ENCODE measurements at regions not wholly inside any gene's neighbourhood (a gene's known extent, or its start where the extent isn't known, plus 50 kb on each side); places are given as distances from the start of the nearest gene placed in this dataset.

DNA sequence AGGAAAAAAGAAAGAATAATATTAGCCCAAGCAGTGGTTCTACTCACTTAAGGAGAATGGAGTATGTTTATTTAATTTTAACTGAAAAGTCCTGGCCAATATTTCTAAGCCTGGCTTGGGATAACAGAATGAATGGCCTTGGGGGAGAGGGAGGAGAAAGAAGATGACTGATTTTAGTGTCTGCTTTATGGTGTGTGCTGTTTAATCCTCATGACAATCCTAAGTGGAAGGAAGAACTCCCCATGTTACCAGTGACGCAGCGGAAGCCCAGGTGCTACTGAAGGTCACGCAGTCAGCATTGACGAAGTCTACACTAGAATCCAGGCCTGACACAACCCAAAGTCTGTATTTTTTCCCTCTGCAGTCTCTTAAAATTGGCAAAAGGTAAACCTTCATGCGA, 50.5 kb downstream of the PALM2AKAP2 start:
- DNase-seq (ENCODE audit: low spot score), result no peak

DNA sequence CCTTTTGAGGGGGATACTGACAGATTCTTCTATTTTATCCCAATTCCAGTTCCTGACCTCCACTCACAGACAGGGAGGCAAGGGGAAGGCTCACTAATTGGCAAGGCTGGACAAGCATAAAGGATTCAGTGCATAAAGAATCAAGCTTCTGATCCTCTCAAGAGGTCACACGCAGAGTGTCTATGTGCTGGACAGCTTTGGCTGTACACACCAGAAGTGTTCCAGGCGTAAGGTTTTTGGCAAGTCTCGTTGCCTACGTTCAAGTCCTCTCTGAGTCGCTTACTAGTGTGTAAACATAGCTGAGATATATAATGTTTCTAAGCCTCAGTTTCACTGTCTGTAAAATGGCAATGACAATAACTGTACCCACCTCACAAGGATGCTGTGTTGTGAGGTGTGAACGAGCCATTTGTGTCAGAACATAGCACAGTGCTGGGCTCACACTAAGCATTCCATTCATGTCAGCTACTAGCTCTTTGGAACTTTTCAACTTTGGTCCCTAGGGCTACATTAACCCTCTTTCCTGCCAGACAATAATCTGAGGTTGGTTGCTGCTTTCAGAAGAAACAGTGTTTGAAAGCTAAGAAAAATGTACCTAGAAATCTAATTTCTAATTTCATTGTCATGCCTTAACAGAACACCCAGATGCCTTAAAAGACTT, 52.1 kb downstream of the PALM2AKAP2 start:
- DNase-seq (ENCODE audit: low spot score), result no peak

DNA sequence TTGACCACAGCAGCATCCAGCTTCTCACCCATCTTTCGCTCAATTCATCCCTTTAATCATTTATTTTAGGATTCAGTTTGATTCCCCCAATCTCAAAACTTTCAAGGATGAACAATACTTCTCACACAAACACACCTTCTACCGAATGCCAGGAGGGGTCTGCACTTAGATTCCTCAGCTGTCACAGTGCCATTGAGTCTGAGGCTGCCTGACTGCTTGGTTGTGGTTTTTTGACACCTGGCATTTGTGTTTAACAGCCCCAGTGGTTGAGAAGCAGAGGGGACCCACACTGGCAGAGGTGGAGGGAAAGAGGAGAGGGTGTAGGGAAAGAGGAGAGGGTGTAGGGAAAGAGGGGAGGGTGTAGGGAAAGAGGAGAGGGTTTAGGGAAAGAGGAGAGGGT, 54.9 kb downstream of the PALM2AKAP2 start:
- DNase-seq (ENCODE audit: low spot score), result no peak

DNA sequence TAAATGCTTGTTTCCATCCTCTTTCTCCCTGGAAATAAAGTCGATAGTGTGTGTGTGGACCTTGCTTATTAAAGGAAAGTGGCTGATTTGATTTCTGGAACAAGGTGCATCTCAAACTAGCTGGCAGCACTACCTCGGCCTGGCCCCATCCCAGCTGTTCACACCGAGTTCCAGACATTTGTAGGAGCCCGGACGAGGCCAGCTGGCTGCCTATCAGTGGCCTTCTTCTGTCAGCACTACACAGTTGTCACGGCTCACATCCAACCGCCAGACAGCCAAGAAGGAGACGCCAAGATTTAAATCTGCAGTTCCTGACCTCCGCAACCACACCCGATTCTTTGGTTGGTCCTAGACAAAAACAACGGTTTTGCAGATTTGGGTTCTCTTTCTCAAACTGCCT, 63.6 kb downstream of the PALM2AKAP2 start:
- peak; percentile 90 for DNase-seq (ENCODE audit: low spot score)

DNA sequence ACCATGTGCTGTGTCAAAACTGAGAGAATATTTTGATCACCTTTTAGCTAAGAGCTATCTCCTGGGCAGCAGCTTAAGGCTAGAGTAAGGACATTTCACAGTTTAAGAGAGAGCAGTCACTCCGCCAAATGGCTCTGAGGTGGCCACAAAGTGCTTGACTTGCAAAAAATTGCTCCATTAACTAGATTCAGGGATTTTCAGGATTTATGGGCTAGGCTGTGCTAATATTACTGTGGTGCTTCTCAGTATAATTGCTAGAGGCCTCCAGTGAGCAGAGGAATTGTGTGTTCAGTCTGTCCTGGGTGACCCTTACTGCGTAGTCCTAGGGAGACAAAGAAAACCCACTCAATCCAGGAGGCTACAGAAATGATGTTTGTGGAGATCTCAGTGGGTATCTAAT, 65.2 kb downstream of the PALM2AKAP2 start:
- no peak for DNase-seq (ENCODE audit: low spot score)

DNA sequence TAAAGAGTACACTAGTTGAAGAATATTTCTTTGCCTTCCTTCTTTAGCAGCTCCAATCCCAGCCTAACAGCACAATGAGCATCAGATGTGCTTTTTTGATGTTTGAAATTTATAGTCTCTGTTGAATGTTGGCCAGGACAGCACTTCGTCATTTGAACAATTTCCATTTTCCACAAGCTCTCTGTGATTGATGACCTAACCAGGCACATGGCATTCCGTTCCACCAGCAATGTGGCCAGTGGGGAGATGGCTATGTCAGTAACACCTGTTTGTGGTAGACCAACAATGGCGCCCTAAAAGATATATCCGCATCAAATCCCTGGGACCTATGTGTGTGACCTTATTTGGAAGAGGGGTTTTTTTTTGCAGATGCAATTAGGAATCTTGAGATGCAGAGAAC, 66.8 kb downstream of the PALM2AKAP2 start:
- DNase-seq (ENCODE audit: low spot score), result no peak

DNA sequence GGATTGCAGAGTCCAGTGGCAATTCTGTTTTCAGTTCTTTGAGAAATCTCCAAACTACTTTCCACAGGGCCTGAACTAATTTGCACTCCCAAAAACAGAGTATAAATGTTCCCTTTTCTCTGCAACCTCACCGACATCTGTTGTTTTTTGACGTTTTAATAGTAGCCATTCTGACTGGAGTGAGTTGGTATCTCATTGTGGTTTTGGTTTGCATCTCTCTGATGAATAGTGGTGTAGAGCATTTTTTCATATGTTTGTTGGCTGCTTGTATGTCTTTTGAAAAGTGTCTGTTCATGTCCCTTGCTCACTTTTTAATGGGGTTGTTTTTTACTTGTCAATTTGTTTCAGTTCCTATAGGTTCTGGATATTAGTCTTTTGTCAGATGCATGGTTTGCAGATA, 72.6 kb downstream of the PALM2AKAP2 start:
- no peak for DNase-seq (ENCODE audit: low spot score)

DNA sequence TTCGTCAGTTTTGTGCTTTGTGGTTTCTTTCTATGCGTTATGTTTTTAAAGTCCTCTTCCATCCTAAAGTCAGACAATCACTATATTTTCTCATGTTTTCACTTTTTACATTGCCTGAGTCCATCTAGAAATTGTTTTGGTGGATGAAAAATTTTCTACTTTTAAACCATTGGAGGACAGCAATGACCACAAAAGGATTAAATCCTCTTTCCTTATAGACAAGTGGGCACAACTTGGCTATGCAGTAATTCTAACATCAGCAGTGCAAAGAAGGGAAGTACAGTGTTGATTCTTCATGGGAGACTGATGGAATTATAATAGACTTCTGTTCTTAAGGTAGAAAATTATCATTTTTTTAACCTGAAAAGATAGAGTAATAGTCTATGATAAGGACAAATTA, 75.5 kb downstream of the PALM2AKAP2 start:
- no peak for DNase-seq (ENCODE audit: low spot score)

DNA sequence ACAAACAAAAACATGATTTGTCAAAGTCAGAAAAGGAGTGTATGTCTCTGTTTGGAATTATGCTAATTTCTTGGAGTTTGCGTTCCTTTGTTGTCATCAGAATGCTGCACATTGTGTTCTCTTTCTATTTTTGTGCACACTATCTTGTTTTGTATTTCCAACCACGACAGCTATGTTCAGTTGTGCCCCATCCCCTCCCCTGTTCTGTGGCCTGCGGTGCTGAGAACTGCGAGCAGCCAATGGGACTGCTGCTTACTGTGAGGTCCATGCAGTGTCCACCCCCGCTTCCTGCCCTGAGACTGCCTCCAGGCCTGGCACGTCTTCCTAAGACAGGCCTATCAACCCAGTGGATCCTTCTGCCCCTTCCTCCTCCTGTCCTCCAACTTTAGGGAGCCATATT, 76.8 kb downstream of the PALM2AKAP2 start:
- no peak for DNase-seq (ENCODE audit: low spot score)

DNA sequence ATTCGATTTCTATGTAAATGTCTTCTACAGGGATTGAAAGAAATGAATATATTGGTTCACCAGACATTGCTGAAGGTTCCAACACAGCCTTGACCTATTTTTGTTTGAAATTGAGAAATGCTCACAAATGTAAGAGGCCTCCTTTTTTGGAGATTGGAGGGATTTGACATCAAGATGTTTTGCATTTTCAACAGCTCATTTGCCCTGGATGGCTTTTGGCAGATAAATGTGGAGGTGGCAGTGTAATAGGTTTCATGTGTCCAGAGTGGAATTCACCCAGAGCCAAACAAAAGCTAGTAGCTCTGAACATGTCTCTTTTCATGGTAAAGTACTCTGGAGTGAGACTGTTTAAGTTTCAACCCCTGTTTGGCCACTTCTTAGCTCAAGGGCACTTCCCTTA, 77.3 kb downstream of the PALM2AKAP2 start:
- DNase-seq (ENCODE audit: low spot score), result no peak

DNA sequence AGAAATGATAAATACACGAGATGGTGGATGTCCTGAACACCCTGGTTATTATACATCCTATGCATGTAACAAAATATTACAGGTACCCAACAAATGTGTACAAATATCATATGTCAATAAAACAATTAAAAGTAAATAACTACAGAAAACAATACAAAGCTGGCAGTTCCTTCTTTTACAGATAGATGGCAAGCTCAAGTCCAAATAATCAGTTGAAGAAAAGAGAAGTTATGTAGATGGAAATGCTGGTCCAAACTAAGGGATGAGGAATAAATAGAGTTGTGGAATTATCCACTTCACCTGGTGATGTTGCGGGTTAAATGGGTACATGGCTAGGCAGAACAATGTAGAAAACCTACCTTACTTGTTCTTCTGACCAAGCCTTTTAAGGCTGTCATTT, 79.4 kb downstream of the PALM2AKAP2 start:
- no peak for DNase-seq (ENCODE audit: low spot score)

DNA sequence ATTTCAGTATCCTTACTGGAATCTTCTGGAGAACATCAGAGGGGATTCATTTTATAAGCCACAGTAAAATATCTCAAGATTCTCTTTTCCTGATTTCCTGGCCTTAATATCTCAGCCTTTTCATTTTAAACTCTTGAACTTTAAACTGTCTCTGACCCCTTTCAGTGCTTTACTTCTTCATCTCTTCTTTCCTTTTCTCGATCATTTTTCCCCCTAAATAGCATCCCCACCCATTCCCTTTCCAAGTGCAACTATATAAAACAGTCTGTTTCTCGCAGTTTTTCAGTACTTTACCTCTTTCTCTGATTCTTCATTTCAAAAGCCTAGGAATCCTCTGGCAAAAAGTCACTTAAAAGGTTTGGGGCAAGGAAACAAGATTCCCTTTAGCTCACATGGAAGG, 80.5 kb downstream of the PALM2AKAP2 start:
- no peak for DNase-seq (ENCODE audit: low spot score)

DNA sequence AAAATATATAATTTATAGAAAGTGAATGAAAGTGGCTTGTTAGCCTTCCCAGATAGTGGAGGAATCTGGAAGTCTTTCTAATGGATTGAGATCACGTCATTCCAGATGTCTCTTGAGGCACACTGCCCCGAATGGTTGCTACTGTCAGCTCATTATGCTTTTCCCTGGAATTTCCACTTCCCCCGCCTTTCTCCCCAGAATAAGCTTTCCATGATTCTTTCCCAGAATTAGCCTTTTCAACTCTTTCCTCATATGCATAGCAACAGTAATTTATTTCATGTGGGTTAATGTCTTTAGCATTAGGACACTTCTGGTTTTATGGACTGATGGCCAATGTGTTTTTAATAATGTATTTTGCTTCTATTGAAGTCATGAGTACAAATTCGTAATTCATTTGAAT, 81.5 kb downstream of the PALM2AKAP2 start:
- no peak for DNase-seq (ENCODE audit: low spot score)

DNA sequence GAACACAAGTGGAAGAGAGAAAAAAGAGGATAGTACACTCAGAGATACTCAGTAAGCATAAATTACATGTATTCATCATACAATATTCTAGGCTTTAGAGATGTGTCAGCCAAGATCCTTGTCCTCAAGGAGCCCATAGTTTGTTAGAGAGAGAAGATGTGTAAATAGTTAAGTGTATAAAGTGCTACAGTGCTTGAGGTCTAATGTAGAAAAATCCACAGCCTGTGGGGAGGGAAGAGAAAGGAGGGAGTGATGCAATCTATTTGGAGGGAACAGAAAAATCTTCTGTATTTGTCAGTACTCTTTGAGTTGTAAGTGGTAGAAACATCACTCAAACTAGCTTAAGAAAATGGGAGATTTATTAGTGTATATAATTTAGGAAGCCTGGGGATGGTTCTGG, 81.9 kb downstream of the PALM2AKAP2 start:
- no peak for DNase-seq (ENCODE audit: low spot score)

DNA sequence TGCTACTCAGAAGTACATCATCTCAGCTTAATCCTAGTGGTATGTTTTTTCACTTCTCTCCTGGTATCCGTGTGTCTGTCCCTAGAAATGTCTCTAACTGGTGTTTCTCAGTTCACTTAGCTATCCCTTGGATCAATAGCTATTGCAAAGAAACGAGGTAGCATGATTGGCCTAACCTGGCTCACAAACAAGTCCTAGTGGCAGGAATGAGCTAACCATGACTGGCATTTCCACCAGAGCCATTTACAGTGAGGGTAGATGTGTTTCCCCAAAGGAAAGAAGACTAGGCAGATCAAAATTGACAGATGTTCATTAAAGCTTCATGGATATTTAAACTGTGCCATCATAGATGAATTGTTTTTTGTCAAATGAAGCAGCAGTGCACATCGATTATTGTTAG, 82.5 kb downstream of the PALM2AKAP2 start:
- DNase-seq (ENCODE audit: low spot score), result no peak

DNA sequence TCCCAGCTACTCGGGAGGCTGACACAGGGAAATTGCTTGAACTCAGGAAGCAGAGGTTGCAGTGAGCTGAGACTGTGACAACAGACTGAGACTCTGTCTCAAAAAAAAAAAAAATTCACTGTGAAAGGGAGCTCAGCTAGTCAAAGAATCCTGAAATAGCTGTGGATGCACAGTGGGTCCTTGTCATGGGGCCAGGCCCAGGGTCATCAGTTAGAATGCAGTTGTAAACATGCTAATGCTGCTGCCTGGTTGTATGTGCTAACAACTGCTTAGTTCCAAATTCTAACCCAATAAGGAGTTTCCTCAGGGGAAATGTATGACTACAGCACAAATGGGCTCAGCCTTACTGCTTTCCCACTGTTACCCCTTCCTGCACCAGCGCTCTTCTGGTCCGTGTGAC, 84.0 kb downstream of the PALM2AKAP2 start:
- no peak for DNase-seq (ENCODE audit: low spot score)

DNA sequence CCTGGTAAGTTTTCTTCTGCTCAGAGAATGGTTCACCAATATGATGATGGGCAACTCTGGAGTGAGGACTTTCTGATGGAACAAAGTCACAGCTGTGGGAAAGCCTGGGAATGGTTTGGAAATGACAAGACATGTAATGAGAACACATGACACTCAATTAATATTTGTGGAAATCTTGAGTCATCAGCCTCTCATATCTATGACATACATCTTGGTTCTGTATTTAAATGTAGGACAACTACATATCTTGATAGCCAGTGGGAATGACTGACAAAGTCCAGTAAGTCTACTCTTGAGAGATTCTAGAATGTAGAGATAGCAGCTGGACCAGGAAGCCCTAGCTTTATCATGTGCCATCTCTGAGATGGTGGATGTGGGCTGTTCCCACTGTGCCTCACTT, 85.5 kb downstream of the PALM2AKAP2 start:
- no peak for DNase-seq (ENCODE audit: low spot score)

DNA sequence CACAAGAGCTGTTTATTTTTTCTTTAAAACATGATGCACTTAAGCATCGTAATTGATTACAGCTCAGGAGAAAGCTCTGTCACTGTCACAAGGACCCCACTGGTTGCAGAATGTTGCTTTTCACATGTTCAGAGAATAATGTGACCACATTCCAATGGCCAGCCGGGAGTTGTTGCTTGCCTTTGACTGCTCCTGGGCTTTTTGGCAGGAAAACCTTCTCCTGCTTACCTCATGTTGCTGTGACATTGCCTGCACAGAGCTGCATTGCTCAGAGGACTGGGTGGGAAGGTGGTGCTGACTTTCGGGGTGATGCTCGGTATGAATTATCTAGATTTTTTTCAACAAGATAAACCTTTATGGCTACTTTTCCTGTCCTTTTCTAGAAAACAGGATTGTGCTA, 88.2 kb downstream of the PALM2AKAP2 start:
- peak; percentile 87 for DNase-seq (ENCODE audit: low spot score)

DNA sequence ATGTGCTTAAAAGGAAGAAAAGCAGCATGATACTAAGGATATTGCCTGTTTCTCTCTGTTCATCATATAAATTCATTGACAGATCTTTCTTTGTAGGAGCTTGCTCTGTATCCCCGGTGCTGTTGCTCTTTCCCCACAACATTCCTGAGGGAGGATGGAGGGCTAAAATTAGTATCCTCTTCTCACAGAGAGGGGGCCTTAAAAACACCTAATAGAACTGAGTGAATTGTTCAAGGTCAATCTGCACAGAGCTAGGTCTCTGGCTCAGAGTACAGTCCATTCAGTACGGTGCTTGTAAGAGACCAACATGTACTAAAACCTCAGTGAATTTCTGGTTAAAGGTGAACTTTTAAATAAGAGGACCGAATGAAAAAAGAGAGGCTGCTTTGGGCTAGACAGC, 88.7 kb downstream of the PALM2AKAP2 start:
- peak; percentile 62 for DNase-seq (ENCODE audit: low spot score)

DNA sequence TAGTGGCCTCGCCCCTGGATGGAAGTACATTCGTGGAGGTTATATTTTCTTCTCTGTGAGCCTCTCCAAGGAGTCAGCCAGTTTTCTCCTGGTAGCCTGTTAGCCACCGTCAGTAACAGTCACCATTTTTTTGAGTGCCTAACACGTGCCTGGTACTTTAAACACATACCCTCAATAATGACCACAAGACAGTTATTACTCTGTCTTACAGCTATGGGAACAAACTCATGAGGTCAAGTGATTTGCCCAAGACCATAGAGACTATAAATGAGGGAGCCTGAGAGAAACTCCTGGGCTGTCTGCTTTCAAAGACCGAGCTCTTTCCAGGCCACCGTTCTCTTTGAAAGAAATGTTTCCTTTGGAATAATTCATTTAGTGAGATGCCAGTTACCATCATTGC, 90.4 kb downstream of the PALM2AKAP2 start:
- DNase-seq (ENCODE audit: low spot score), result no peak

DNA sequence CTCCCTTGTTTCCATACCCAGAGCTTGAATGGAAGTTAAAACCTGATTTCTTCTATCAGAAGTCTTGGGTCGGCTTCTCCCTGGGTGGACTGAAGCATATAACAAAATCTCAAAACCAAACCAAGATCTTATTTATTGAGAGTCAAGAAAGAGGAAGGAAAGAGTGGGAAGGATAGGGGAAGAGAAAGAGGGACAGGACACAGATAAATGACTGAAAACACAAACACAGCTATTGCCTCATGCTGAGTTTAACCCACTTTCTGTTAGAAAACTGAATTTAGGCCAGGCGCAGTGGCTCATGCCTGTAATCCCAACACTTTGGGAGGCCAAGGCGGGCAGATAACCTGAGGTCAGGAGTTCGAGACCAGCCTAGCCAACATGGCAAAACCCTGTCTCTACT, 92.9 kb downstream of the PALM2AKAP2 start:
- DNase-seq (ENCODE audit: low spot score), result no peak

DNA sequence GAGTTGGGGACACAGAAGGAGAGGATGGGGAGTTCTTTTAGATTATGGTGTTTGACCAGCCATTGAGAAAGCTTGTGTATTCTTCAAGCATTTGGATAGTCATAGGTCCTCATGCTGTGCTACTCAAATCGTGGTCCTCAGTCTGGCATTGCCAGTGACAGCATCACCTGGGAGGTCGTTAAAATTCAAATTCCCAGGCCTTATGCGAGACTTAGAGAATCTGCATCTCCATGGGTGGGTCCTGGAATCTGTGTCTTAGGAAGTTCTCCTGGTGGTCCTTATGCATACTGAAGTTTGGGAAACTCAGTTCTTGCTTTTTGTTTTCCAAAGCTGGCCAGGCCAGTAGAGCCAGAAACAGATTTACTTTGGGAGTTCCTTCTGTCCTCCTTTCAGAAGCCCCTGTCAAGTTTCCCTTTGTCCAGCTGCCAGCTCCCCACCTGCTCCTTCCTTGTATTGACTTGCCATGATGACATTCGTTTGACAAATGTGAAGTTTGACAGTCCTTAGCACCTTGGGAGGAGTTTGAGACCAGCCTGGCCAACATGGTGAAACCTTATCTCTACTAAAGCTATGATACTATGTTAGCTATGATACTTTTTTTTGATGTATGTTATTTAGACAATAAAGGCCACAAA, 95.6 kb downstream of the PALM2AKAP2 start:
- DNase-seq (ENCODE audit: low spot score), result no peak

DNA sequence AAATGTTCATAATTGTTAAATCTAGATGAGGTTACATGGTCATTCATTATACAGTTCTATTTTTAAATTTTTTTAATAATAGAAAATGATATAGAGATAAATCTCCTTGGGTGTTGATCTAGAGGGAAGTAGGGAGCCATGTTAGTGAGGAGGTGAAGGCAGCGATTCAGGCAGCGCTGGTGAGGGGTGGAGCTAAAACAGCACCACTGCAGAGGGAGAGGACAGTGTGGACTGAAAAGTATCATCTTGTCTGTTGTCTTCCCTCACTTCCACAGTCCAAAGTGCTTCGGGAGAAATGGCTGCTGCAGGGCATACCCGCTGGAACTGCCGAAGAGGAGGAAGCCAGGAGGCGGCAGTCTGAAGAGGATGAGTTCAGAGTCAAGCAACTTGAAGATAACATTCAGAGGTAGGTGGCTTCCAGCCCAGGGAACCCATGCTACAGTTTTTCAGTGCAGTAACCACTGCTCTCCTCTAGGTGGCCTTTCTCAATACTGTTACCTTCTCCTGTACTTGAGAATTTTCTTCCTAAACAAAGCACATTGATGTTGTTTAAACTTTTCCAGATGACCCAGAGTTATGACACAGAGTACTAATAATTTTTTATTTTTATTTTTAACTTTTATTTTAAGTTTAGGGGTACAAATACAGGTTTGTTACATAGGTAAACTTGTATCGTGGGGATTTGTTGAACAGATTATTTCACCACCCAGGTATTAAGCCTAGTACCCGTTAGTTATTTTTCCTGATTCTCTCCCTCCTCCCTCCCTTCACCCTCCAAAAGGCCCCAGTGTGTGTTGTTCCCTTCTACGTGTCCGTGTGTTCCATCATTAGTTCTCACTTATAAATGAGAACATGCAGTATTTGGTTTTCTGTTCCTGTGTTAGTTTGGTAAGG, 100.5 kb downstream of the PALM2AKAP2 start:
- DNase-seq (ENCODE audit: low spot score), result peak; percentile 16
